ENCODE measurements at regions not wholly inside any gene's neighbourhood (a gene's known extent, or its start where the extent isn't known, plus 50 kb on each side); places are given as distances from the start of the nearest gene placed in this dataset.

DNA sequence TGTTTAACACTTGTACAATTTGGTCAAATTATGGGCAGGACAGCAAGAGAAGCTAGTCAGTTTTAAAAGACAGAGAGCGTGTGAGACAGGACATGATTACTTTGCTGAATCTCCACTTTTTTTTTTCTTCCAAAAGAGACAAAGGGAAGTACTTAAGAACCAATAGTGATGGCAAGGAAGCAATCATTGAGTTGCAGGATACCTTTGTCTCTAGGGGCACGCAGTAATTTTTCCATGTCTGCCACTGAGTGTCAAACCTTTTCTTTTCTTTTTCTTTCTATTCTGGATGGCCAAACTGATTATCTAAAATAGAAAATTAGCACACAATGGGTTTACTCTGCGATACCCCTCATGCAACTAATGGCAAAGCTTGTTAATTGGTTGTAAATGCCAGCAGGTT lies 533.0 kb downstream of the PLCL1 start:
- TF ChIP-seq, protein P1, sequence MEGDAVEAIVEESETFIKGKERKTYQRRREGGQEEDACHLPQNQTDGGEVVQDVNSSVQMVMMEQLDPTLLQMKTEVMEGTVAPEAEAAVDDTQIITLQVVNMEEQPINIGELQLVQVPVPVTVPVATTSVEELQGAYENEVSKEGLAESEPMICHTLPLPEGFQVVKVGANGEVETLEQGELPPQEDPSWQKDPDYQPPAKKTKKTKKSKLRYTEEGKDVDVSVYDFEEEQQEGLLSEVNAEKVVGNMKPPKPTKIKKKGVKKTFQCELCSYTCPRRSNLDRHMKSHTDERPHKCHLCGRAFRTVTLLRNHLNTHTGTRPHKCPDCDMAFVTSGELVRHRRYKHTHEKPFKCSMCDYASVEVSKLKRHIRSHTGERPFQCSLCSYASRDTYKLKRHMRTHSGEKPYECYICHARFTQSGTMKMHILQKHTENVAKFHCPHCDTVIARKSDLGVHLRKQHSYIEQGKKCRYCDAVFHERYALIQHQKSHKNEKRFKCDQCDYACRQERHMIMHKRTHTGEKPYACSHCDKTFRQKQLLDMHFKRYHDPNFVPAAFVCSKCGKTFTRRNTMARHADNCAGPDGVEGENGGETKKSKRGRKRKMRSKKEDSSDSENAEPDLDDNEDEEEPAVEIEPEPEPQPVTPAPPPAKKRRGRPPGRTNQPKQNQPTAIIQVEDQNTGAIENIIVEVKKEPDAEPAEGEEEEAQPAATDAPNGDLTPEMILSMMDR (IDR thresholded peaks at IDR 0.05; ENCODE audit: insufficient read depth, low read depth, low read length, missing control alignments): no peak
- no peak for DNase-seq (ENCODE audit: low read depth)
- H3K4me3 ChIP-seq (ENCODE audit: low read depth, low read length): no peak overlapping the region

DNA sequence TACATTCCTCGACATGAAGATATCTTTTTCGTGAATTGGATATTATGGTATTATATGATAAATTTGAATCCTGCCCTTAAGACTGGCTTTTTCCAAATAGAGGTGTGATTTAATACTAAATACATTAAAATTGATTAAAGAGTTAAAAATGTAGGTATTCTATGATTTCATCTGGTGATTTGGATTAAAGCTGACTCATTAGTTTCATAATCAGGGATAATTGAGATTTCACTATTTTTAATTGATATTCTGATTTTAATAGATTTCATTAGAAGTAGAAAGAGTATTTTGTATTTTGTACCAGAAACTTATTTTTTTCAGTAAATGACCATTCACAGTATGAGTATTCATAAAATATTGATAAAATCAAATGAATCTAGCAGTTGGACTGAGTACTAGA lies 524.1 kb downstream of the PLCL1 start:
- no peak overlapping the region for H3K4me3 ChIP-seq (ENCODE audit: low read depth, low read length)
- DNase-seq (ENCODE audit: low read depth): no peak
- TF ChIP-seq, protein P1 (IDR thresholded peaks at IDR 0.05; ENCODE audit: insufficient read depth, low read depth, low read length, missing control alignments): no peak

DNA sequence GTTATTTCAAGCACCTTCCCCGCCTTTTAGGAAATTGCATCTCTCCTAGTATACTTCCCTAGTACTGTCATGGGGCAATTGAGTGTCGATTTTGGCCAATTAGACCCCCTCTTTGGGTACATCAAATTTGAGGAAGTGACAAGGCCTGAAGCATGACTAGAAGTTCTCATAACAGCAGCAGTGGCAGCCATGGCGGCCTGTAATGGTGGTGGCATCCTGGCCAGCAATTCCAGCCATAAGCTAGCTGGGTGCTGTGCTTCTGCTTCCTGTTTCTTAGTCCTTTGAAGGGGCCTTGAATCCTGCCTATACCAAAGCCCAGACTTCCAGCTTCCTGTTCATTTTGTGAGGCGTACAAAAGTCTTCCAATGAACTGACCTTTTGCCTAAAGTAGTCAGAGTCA lies 523.1 kb downstream of the PLCL1 start:
- no peak for DNase-seq (ENCODE audit: low read depth)
- TF ChIP-seq, protein P1 (IDR thresholded peaks at IDR 0.05; ENCODE audit: insufficient read depth, low read depth, low read length, missing control alignments): no peak
- H3K4me3 ChIP-seq (ENCODE audit: low read depth, low read length): no peak overlapping the region

DNA sequence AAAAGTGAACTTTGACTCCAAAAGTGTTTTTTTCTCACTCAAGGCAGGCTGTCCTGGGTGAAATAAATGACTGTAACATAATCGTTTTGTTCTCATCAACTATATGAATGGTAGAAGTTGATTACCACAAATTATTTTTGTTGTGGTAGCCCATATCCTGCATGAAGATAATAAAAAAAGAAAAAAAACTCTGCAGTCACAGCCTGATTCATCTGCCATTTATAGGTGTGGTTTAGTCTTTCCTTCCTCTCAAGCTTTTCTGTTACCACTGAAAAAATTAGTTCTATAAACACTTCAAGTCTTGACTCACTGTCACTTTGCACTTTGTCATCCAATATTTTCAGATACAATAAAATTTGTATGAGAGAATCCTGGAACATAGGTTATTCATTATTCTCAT lies 522.0 kb downstream of the PLCL1 start:
- H3K4me3 ChIP-seq (ENCODE audit: low read depth, low read length): no peak overlapping the region

DNA sequence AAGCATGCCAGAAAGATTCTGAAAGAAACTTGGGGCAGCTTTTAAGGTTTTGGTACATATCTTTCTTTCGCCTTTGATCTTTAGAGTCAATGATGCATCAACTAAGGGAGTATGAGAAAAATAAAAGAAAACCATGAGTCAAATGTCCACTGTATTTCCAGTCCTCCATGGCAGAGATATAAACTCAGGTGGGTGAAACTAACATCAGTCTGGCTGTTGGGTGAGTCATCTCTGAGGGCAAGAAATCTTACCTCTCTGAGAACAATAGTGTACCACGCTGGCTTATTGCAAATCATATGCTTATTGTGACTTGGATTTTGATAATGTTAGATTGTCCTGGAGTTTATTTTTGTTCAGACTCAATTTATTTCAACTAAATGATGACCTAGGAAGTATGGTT lies 521.0 kb downstream of the PLCL1 start:
- H3K4me3 ChIP-seq (ENCODE audit: low read depth, low read length): no peak overlapping the region

More for the DNA sequence above, 522.0 kb downstream of the PLCL1 start:
- TF ChIP-seq, protein P1 (IDR thresholded peaks at IDR 0.05; ENCODE audit: insufficient read depth, low read depth, low read length, missing control alignments): no peak
- DNase-seq (ENCODE audit: low read depth): no peak

DNA sequence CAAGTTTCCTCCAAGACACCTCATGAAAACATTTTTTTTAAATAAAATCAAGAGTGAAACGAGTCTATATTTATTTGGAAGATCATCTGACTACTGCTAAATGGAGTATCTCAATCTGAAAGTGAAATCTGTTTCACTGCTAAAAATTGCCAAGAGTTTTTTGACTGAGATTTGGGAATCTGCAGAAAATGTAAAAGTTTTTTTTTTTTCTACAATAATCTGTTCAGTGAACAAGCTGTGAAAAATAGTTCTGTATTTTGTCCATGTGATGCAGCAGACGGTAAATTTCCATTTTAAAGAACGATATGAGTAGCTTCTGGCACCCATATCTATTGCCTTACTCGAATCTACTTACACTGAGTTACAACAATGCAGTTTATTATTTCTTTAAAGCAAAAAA lies 519.7 kb downstream of the PLCL1 start:
- DNase-seq (ENCODE audit: low read depth): no peak
- H3K4me3 ChIP-seq (ENCODE audit: low read depth, low read length): no peak overlapping the region
- TF ChIP-seq, protein P1 (IDR thresholded peaks at IDR 0.05; ENCODE audit: insufficient read depth, low read depth, low read length, missing control alignments): no peak

More for the DNA sequence above, 521.0 kb downstream of the PLCL1 start:
- TF ChIP-seq, protein P1 (IDR thresholded peaks at IDR 0.05; ENCODE audit: insufficient read depth, low read depth, low read length, missing control alignments): no peak
- DNase-seq (ENCODE audit: low read depth): no peak

DNA sequence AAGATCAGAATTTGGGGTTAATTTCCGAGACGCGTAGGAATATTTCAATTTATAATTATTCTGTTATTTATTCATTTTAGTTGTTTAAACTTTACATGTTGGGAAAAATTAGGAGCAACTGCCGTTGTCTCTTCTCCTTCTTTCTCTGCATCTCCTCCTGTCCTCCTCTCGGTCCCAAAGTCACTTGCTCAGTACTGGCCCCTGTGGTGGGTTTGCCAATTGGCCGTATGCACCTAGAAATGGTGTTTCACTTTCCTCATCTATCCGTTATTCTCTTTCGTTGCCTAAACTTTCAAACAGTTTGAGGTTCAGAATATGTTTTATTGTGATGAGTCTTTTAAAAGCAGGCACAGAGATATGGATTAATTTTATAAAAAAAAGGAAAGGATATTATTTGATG lies 517.9 kb downstream of the PLCL1 start:
- no peak overlapping the region for H3K4me3 ChIP-seq (ENCODE audit: low read depth, low read length)
- TF ChIP-seq, protein P1 (IDR thresholded peaks at IDR 0.05; ENCODE audit: insufficient read depth, low read depth, low read length, missing control alignments): no peak
- DNase-seq (ENCODE audit: low read depth): no peak

Measured in GM12865 (cell line).